HEK293 (cell line): ENCODE measurements at regions not wholly inside any gene's neighbourhood (a gene's known extent, or its start where the extent isn't known, plus 50 kb on each side); places are given as distances from the start of the nearest gene placed in this dataset.

ENCODE experiments used
- GLI4 ChIP-seq: fragments of 450-650 bp; formaldehyde crosslinking; IDR thresholded peaks from 2 replicates; pipeline ENCODE4 v1.5.1; 2016; ENCODE audit warnings: missing biosample characterization, missing genetic modification characterization
- GLIS1 ChIP-seq: fragments of 450-650 bp; formaldehyde crosslinking; IDR thresholded peaks from 2 replicates; pipeline ENCODE4 v1.5.1; 2016; ENCODE audit warnings: missing biosample characterization, missing genetic modification characterization
- KLF17 ChIP-seq: fragments of 450-650 bp; formaldehyde crosslinking; IDR thresholded peaks from 2 replicates; pipeline ENCODE4 v1.5.1; 2016; ENCODE audit warnings: missing biosample characterization, missing genetic modification characterization
- PRDM10 ChIP-seq: fragments of 450-650 bp; formaldehyde crosslinking; IDR thresholded peaks from 2 replicates; pipeline ENCODE4 v1.5.1; 2016; ENCODE audit warnings: missing biosample characterization, missing genetic modification characterization
- RBAK ChIP-seq: fragments of 450-650 bp; formaldehyde crosslinking; IDR thresholded peaks from 2 replicates; pipeline ENCODE4 v1.5.1; 2016; ENCODE audit warnings: missing biosample characterization, missing genetic modification characterization
- SETDB1 ChIP-seq: IDR thresholded peaks from one replicate; pipeline ENCODE4 v1.6.1; 2017; ENCODE audit warnings: mild to moderate bottlenecking, low read length, moderate library complexity, mixed read lengths; ENCODE audit not compliant: insufficient read length
- SP7 ChIP-seq: fragments of 450-650 bp; formaldehyde crosslinking; IDR thresholded peaks from 2 replicates; pipeline ENCODE4 v1.5.1; 2016; ENCODE audit warnings: missing biosample characterization, missing genetic modification characterization
- ZBTB8A ChIP-seq: fragments of 450-650 bp; formaldehyde crosslinking; IDR thresholded peaks from 2 replicates; pipeline ENCODE4 v1.5.1; 2016; ENCODE audit warnings: missing biosample characterization, missing genetic modification characterization
- ZNF223 ChIP-seq: fragments of 450-650 bp; formaldehyde crosslinking; IDR thresholded peaks from 2 replicates; pipeline ENCODE4 v1.5.1; 2016; ENCODE audit warnings: missing biosample characterization, missing genetic modification characterization
- ZNF302 ChIP-seq: fragments of 450-650 bp; formaldehyde crosslinking; IDR thresholded peaks from 2 replicates; pipeline ENCODE4 v1.5.1; 2016; ENCODE audit warnings: missing biosample characterization, missing genetic modification characterization, low read depth
- ZNF560 ChIP-seq: fragments of 450-650 bp; formaldehyde crosslinking; IDR thresholded peaks from 2 replicates; pipeline ENCODE4 v1.5.1; 2017; ENCODE audit warnings: missing biosample characterization, missing genetic modification characterization, borderline replicate concordance
- ZNF571 ChIP-seq: fragments of 450-650 bp; formaldehyde crosslinking; IDR thresholded peaks from 2 replicates; pipeline ENCODE4 v1.5.0; 2017; ENCODE audit warnings: missing biosample characterization, missing genetic modification characterization
- ZNF654 ChIP-seq: fragments of 450-650 bp; formaldehyde crosslinking; IDR thresholded peaks from 2 replicates; pipeline ENCODE4 v1.5.1; 2016; ENCODE audit warnings: low read depth, missing biosample characterization, missing genetic modification characterization
- ZNF660 ChIP-seq: fragments of 450-650 bp; IDR thresholded peaks from 2 replicates; pipeline ENCODE4 v1.5.1; 2018; ENCODE audit warnings: missing biosample characterization, mild to moderate bottlenecking, missing genetic modification characterization
- ZNF707 ChIP-seq: fragments of 450-650 bp; formaldehyde crosslinking; IDR thresholded peaks from 2 replicates; pipeline ENCODE4 v1.5.1; 2016; ENCODE audit warnings: missing biosample characterization, missing genetic modification characterization
- ZNF747 ChIP-seq: fragments of 450-650 bp; formaldehyde crosslinking; IDR thresholded peaks from 2 replicates; pipeline ENCODE4 v1.5.1; 2016; ENCODE audit warnings: missing biosample characterization, missing genetic modification characterization
- ZNF76 ChIP-seq: fragments of 450-650 bp; formaldehyde crosslinking; IDR thresholded peaks from 2 replicates; pipeline ENCODE4; 2016; ENCODE audit warnings: low read depth, missing biosample characterization, missing genetic modification characterization, borderline replicate concordance
- ZNF776 ChIP-seq: fragments of 450-650 bp; formaldehyde crosslinking; IDR thresholded peaks from 2 replicates; pipeline ENCODE4 v1.5.0; 2017; ENCODE audit warnings: missing biosample characterization, missing genetic modification characterization, borderline replicate concordance
- TF ChIP-seq, protein P1 (sequence below): fragments of 450-650 bp; formaldehyde crosslinking; IDR thresholded peaks from 2 replicates; pipeline ENCODE4 v1.5.1; 2016; ENCODE audit warnings: missing biosample characterization, missing genetic modification characterization
- TF ChIP-seq, protein P2 (sequence below): fragments of 450-650 bp; formaldehyde crosslinking; IDR thresholded peaks from 2 replicates; pipeline ENCODE4 v1.5.1; 2016; ENCODE audit warnings: missing biosample characterization, missing genetic modification characterization
- TF ChIP-seq, protein P3 (sequence below): fragments of 450-650 bp; formaldehyde crosslinking; IDR thresholded peaks from 2 replicates; pipeline ENCODE4 v1.5.1; 2017; ENCODE audit warnings: missing biosample characterization, missing genetic modification characterization
- TF ChIP-seq, protein P4 (sequence below): fragments of 450-650 bp; formaldehyde crosslinking; IDR thresholded peaks from 2 replicates; pipeline ENCODE4 v1.5.1; 2016; ENCODE audit warnings: missing biosample characterization, missing genetic modification characterization
- TF ChIP-seq, protein P5 (sequence below): fragments of 450-650 bp; IDR thresholded peaks from 2 replicates; pipeline ENCODE4 v1.5.1; 2018; ENCODE audit warnings: missing biosample characterization, missing genetic modification characterization
- TF ChIP-seq, protein P6 (sequence below): fragments of 450-650 bp; formaldehyde crosslinking; IDR thresholded peaks from 2 replicates; pipeline ENCODE4; 2016; ENCODE audit warnings: missing biosample characterization, missing genetic modification characterization

- TF ChIP-seq, protein P1, sequence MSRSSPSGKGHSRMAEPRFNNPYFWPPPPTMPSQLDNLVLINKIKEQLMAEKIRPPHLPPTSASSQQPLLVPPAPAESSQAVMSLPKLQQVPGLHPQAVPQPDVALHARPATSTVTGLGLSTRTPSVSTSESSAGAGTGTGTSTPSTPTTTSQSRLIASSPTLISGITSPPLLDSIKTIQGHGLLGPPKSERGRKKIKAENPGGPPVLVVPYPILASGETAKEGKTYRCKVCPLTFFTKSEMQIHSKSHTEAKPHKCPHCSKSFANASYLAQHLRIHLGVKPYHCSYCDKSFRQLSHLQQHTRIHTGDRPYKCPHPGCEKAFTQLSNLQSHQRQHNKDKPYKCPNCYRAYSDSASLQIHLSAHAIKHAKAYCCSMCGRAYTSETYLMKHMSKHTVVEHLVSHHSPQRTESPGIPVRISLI (tag by site-specific recombination): peak; percentile 85
- TF ChIP-seq RBAK (tag by site-specific recombination): no peak
- no peak for TF ChIP-seq GLI4 (tag by site-specific recombination)
- no peak for TF ChIP-seq ZNF560 (tag by site-specific recombination)
- no peak for TF ChIP-seq ZNF776 (tag by site-specific recombination)
- no peak for TF ChIP-seq ZNF747
- TF ChIP-seq ZNF571: no peak
- TF ChIP-seq, protein P2, sequence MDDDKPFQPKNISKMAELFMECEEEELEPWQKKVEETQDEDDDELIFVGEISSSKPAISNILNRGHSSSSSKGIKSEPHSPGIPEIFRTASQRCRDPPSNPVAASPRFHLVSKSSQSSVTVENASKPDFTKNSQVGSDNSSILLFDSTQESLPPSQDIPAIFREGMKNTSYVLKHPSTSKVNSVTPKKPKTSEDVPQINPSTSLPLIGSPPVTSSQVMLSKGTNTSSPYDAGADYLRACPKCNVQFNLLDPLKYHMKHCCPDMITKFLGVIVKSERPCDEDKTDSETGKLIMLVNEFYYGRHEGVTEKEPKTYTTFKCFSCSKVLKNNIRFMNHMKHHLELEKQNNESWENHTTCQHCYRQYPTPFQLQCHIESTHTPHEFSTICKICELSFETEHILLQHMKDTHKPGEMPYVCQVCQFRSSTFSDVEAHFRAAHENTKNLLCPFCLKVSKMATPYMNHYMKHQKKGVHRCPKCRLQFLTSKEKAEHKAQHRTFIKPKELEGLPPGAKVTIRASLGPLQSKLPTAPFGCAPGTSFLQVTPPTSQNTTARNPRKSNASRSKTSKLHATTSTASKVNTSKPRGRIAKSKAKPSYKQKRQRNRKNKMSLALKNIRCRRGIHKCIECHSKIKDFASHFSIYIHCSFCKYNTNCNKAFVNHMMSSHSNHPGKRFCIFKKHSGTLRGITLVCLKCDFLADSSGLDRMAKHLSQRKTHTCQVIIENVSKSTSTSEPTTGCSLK (tag by site-specific recombination): no peak
- TF ChIP-seq ZNF223 (tag by site-specific recombination): no peak
- no peak; the same call in 1 of the 2 replicates for TF ChIP-seq ZNF76 (tag by site-specific recombination)
- TF ChIP-seq ZNF654 (tag by site-specific recombination): peak; percentile 96
- TF ChIP-seq ZBTB8A: 0 out of 2 replicates have a peak, but pooled peaks have one; percentile 23
- TF ChIP-seq, protein P3, sequence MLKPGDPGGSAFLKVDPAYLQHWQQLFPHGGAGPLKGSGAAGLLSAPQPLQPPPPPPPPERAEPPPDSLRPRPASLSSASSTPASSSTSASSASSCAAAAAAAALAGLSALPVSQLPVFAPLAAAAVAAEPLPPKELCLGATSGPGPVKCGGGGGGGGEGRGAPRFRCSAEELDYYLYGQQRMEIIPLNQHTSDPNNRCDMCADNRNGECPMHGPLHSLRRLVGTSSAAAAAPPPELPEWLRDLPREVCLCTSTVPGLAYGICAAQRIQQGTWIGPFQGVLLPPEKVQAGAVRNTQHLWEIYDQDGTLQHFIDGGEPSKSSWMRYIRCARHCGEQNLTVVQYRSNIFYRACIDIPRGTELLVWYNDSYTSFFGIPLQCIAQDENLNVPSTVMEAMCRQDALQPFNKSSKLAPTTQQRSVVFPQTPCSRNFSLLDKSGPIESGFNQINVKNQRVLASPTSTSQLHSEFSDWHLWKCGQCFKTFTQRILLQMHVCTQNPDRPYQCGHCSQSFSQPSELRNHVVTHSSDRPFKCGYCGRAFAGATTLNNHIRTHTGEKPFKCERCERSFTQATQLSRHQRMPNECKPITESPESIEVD: 0 out of 2 replicates have a peak, but pooled peaks have one; percentile 11
- TF ChIP-seq, protein P4, sequence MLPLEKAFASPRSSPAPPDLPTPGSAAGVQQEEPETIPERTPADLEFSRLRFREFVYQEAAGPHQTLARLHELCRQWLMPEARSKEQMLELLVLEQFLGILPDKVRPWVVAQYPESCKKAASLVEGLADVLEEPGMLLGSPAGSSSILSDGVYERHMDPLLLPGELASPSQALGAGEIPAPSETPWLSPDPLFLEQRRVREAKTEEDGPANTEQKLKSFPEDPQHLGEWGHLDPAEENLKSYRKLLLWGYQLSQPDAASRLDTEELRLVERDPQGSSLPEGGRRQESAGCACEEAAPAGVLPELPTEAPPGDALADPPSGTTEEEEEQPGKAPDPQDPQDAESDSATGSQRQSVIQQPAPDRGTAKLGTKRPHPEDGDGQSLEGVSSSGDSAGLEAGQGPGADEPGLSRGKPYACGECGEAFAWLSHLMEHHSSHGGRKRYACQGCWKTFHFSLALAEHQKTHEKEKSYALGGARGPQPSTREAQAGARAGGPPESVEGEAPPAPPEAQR: no peak
- TF ChIP-seq ZNF660: peak; percentile 88
- no peak for TF ChIP-seq ZNF302 (tag by site-specific recombination)
- TF ChIP-seq SP7 (tag by site-specific recombination): peak; percentile 55; the same call in 1 of the 2 replicates
- peak; percentile 19; the same call in 1 of the 2 replicates for TF ChIP-seq GLIS1 (tag by site-specific recombination)
- TF ChIP-seq, protein P5, sequence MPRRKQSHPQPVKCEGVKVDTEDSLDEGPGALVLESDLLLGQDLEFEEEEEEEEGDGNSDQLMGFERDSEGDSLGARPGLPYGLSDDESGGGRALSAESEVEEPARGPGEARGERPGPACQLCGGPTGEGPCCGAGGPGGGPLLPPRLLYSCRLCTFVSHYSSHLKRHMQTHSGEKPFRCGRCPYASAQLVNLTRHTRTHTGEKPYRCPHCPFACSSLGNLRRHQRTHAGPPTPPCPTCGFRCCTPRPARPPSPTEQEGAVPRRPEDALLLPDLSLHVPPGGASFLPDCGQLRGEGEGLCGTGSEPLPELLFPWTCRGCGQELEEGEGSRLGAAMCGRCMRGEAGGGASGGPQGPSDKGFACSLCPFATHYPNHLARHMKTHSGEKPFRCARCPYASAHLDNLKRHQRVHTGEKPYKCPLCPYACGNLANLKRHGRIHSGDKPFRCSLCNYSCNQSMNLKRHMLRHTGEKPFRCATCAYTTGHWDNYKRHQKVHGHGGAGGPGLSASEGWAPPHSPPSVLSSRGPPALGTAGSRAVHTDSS (tag by site-specific recombination): no peak
- TF ChIP-seq, protein P6, sequence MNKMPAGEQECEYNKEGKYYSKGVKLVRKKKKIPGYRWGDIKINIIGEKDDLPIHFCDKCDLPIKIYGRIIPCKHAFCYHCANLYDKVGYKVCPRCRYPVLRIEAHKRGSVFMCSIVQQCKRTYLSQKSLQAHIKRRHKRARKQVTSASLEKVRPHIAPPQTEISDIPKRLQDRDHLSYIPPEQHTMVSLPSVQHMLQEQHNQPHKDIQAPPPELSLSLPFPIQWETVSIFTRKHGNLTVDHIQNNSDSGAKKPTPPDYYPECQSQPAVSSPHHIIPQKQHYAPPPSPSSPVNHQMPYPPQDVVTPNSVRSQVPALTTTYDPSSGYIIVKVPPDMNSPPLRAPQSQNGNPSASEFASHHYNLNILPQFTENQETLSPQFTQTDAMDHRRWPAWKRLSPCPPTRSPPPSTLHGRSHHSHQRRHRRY: no peak
- no peak for TF ChIP-seq ZNF707 (tag by site-specific recombination)
- 0 out of 2 replicates have a peak, but pooled peaks have one; percentile 45 for TF ChIP-seq KLF17 (tag by site-specific recombination)
- no peak for TF ChIP-seq SETDB1
- TF ChIP-seq PRDM10: peak; percentile 47; the same call in 1 of the 2 replicates
These were observed 76.0 kb upstream of the LSM14A start (continued) for GRCh38 chr19:34096020-34096915.
